ENCODE measurements at regions not wholly inside any gene's neighbourhood (a gene's known extent, or its start where the extent isn't known, plus 50 kb on each side); places are given as distances from the start of the nearest gene placed in this dataset.

DNA sequence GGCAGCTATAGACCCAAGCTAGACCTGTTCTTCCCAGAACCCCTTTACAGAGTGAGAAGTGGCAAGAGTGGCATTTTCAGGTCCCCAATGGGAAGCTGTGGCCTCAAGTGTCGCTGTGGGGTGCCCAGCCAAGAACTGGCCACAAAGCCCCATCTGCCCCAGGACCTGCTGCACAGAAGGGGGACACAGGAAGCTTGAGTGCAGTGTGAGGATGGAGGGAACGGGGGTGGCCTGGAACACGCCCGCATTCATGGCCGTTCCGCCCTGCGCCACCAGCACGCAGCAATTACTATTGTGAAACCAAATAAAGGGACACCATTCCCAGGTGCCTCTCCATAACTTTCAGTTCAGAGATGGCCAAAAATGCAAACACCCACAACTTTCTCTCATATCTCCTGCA, 237.6 kb upstream of the TCERG1L start:
- no TSS peak for BruUV-seq (replicated peaks)
- dilution Hi-C loops (cut with MboI; ENCODE audit: extremely low pct_ligation_motif_present, low sequenced_read_pairs) = no loop called here
- POLR2A ChIA-PET = no interaction called here
- H3K27ac ChIP-seq (ENCODE audit: insufficient read depth, low read depth, low read length) = no peak overlapping the region
- CTCF ChIA-PET = no interaction called here
- H3K4me1 ChIP-seq (ENCODE audit: control insufficient read depth, extremely low read depth, insufficient read depth, low read length) = no peaks in the 10 kb centered on the region
- no peak overlapping the region for H3K9ac ChIP-seq (replicated peaks; ENCODE audit: extremely low read depth, insufficient read depth, low read length)
- FAIRE-seq (no peak), DNase-seq (ENCODE audit: low read depth, low spot score) (no peak)
- no peak overlapping the region for H3K4me2 ChIP-seq (ENCODE audit: insufficient read depth, low read length)
- peaks cover 2% of the 10 kb centered on the region for H3K9me3 ChIP-seq (replicated peaks; ENCODE audit: control insufficient read depth, insufficient read depth, low read length)
- H3K9me1 ChIP-seq (replicated peaks; ENCODE audit: control insufficient read depth, extremely low read depth, insufficient read depth, low read length) = no peaks in the 10 kb centered on the region
- no peaks in the 10 kb centered on the region for H3K79me2 ChIP-seq (ENCODE audit: control insufficient read depth, insufficient read depth, low read length)
- H2AFZ ChIP-seq (ENCODE audit: low read depth, low read length) = no peak overlapping the region
- H3K27me3 ChIP-seq (ENCODE audit: control insufficient read depth in 2 of 2, insufficient read depth in 2 of 2, low read length in 2 of 2) = no peaks in the 10 kb centered on the region
- no peak overlapping the region for H3K4me3 ChIP-seq (replicated peaks in 1 of 3; ENCODE audit: insufficient read depth in 1 of 3, low read depth in 1 of 3, low read length in 3 of 3)
- H4K20me1 ChIP-seq (replicated peaks; ENCODE audit: control insufficient read depth, extremely low read depth, insufficient read depth, low read length) = no peaks in the 10 kb centered on the region
- intact Hi-C loops (cut with micrococcal nuclease) = no loop called here
- no peaks in the 10 kb centered on the region for H3K36me3 ChIP-seq (ENCODE audit: control insufficient read depth in 2 of 2, extremely low read depth in 1 of 2, insufficient read depth in 2 of 2, low read length in 2 of 2)
- TF ChIP-seq EZH2 (IDR thresholded peaks at IDR 0.05; ENCODE audit: borderline replicate concordance, low read depth, low read length, severe bottlenecking) (no peak), POLR2AphosphoS5 (IDR thresholded peaks at IDR 0.05; ENCODE audit: insufficient read depth, low read depth, low read length) (no peak), GATA2 (IDR thresholded peaks at IDR 0.05; ENCODE audit: insufficient read depth, insufficient read length, low read depth, low read length) (no peak)

DNA sequence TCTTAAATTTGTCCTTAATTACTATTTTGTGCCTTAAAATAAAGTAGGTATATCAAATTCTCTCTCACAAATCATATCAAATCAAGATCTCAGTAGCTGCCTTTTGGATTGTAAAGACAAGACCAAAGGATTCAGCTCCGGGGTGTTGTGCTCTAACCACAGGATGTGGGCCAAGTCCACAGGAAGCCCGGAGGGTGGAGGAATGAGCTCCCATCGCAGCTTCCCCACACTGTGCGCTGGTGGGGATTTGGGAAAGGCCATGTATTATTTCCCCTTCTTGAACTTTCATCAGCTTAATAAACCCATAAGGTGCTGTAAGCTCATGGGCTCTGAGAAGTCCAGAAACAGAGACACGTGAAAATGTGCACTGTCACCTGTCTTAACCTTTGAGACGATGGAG, 241.6 kb upstream of the TCERG1L start:
- Histone ChIP-seq H3K4me3 (replicated peaks in 1 of 3; ENCODE audit: insufficient read depth in 1 of 3, low read depth in 1 of 3, low read length in 3 of 3) (no peak overlapping the region), H3K4me2 (ENCODE audit: insufficient read depth, low read length) (no peak overlapping the region), H3K4me1 (ENCODE audit: control insufficient read depth, extremely low read depth, insufficient read depth, low read length) (no peaks in the 10 kb centered on the region), H4K20me1 (replicated peaks; ENCODE audit: control insufficient read depth, extremely low read depth, insufficient read depth, low read length) (no peaks in the 10 kb centered on the region), H3K36me3 (ENCODE audit: control insufficient read depth in 2 of 2, extremely low read depth in 1 of 2, insufficient read depth in 2 of 2, low read length in 2 of 2) (no peaks in the 10 kb centered on the region), H3K9me3 (replicated peaks; ENCODE audit: control insufficient read depth, insufficient read depth, low read length) (peaks cover 2% of the 10 kb centered on the region), H3K27me3 (ENCODE audit: control insufficient read depth in 2 of 2, insufficient read depth in 2 of 2, low read length in 2 of 2) (no peaks in the 10 kb centered on the region), H3K79me2 (ENCODE audit: control insufficient read depth, insufficient read depth, low read length) (no peaks in the 10 kb centered on the region), H3K27ac (ENCODE audit: insufficient read depth, low read depth, low read length) (no peak overlapping the region), H3K9ac (replicated peaks; ENCODE audit: extremely low read depth, insufficient read depth, low read length) (no peak overlapping the region), H2AFZ (ENCODE audit: low read depth, low read length) (no peak overlapping the region), H3K9me1 (replicated peaks; ENCODE audit: control insufficient read depth, extremely low read depth, insufficient read depth, low read length) (no peaks in the 10 kb centered on the region)
- CTCF ChIA-PET = no interaction called here
- no TSS peak for BruUV-seq (replicated peaks)
- no peak for DNase-seq (ENCODE audit: low read depth, low spot score)
- TF ChIP-seq, protein P1, sequence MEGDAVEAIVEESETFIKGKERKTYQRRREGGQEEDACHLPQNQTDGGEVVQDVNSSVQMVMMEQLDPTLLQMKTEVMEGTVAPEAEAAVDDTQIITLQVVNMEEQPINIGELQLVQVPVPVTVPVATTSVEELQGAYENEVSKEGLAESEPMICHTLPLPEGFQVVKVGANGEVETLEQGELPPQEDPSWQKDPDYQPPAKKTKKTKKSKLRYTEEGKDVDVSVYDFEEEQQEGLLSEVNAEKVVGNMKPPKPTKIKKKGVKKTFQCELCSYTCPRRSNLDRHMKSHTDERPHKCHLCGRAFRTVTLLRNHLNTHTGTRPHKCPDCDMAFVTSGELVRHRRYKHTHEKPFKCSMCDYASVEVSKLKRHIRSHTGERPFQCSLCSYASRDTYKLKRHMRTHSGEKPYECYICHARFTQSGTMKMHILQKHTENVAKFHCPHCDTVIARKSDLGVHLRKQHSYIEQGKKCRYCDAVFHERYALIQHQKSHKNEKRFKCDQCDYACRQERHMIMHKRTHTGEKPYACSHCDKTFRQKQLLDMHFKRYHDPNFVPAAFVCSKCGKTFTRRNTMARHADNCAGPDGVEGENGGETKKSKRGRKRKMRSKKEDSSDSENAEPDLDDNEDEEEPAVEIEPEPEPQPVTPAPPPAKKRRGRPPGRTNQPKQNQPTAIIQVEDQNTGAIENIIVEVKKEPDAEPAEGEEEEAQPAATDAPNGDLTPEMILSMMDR (IDR thresholded peaks at IDR 0.05; ENCODE audit: extremely low read depth in 1 of 2, insufficient read depth in 1 of 2, low read depth in 1 of 2, low read length in 2 of 2) = no peak
- TF ChIP-seq JUN (IDR thresholded peaks at IDR 0.05; ENCODE audit: borderline replicate concordance, insufficient read depth, insufficient read length, low read depth) = no peak
- TF ChIP-seq POLR2AphosphoS5 (IDR thresholded peaks at IDR 0.05; ENCODE audit: insufficient read depth, low read depth, low read length) = no peak
- no peak for TF ChIP-seq MYC (IDR thresholded peaks at IDR 0.05; ENCODE audit: low read depth, low read length)
- no peak for TF ChIP-seq POLR2A (IDR thresholded peaks at IDR 0.05; ENCODE audit: low read depth, low read length)
- TF ChIP-seq, protein P2, sequence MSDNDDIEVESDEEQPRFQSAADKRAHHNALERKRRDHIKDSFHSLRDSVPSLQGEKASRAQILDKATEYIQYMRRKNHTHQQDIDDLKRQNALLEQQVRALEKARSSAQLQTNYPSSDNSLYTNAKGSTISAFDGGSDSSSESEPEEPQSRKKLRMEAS (IDR thresholded peaks at IDR 0.05; ENCODE audit: insufficient read depth, insufficient read length) = no peak
- TF ChIP-seq EZH2 (IDR thresholded peaks at IDR 0.05; ENCODE audit: borderline replicate concordance, low read depth, low read length, severe bottlenecking) = no peak
- TF ChIP-seq GATA2 (IDR thresholded peaks at IDR 0.05; ENCODE audit: insufficient read depth, insufficient read length, low read depth, low read length) = no peak
- TF ChIP-seq FOS (IDR thresholded peaks at IDR 0.05; ENCODE audit: borderline replicate concordance, insufficient read depth, low read length) = no peak
- POLR2A ChIA-PET = no interaction called here
- intact Hi-C loops (cut with micrococcal nuclease) = no loop called here
- FAIRE-seq = no peak
- dilution Hi-C loops (cut with MboI; ENCODE audit: extremely low pct_ligation_motif_present, low sequenced_read_pairs) = no loop called here
